CD4-positive, alpha-beta T cell treated with Interleukin-17A for 1 hour (primary cell): ENCODE measurements at regions not wholly inside any gene's neighbourhood (a gene's known extent, or its start where the extent isn't known, plus 50 kb on each side); places are given as distances from the start of the nearest gene placed in this dataset.
"Not testable (repeated sequence)": the region's sequence is repeated elsewhere in the genome, so short reads cannot be mapped to it uniquely, and the experiment has no call there.

ENCODE experiments used
- DNase-seq: peaks from one replicate; pipeline ENCODE4 v3.0.0-alpha.2; 2020

GRCh38 chr7:155231941-155232340 is 65.7 kb upstream of the INSIG1 start:
- no peak for DNase-seq

GRCh38 chr7:155232911-155233310 is 64.8 kb upstream of the INSIG1 start:
- DNase-seq, result no peak

GRCh38 chr7:155233311-155234157 is 64.1 kb upstream of the INSIG1 start:
- DNase-seq, result no peak

GRCh38 chr7:155234158-155234492 is 63.6 kb upstream of the INSIG1 start:
- DNase-seq, result peak; percentile 8

GRCh38 chr7:155234950-155235789 is 62.5 kb upstream of the INSIG1 start:
- no peak for DNase-seq

GRCh38 chr7:155236386-155236785 is 61.3 kb upstream of the INSIG1 start:
- DNase-seq, result no peak

- no peak for DNase-seq
These were observed 60.4 kb upstream of the INSIG1 start for GRCh38 chr7:155237297-155237696.

GRCh38 chr7:155237730-155238129 is 59.9 kb upstream of the INSIG1 start:
- DNase-seq, result no peak

- not testable (repeated sequence) for DNase-seq
These were observed 58.1 kb upstream of the INSIG1 start for GRCh38 chr7:155239431-155240087.

GRCh38 chr7:155244675-155245074 is 53.0 kb upstream of the INSIG1 start:
- DNase-seq, result no peak

GRCh38 chr7:155247479-155248365 is 50.0 kb upstream of the INSIG1 start:
- no peak for DNase-seq
